WTC11 (cell line): ENCODE measurements at regions not wholly inside any gene's neighbourhood (a gene's known extent, or its start where the extent isn't known, plus 50 kb on each side); places are given as distances from the start of the nearest gene placed in this dataset.

Source experiments
- ATAC-seq: fragments of 200-7000 bp; cut with Tn5 transposase; 2 replicates; pipeline ENCODE4 v1.10.0; 2021; ENCODE audit warnings: mild to moderate bottlenecking, moderate library complexity
- CTCF ChIA-PET: fragments of 300-600 bp; sonication (Branson Sonifier 250); formaldehyde crosslinking; loops from one replicate; lab custom pipeline; 2021; ENCODE audit warnings: antibody characterized with exemption; lab: Charles Lee
- POLR2A ChIA-PET: fragments of 350-600 bp; sonication (Branson Sonifier 250); formaldehyde crosslinking; loops from one replicate; lab custom pipeline; 2021; ENCODE audit warnings: antibody characterized with exemption; lab: Charles Lee
- DNase-seq: peaks from one replicate; pipeline ENCODE4 v3.0.0; 2021; ENCODE audit warnings: low spot score
- H3K27ac Mint-ChIP-seq: 2 replicates; pipeline ENCODE4 v1.8.0; 2021; ENCODE audit warnings: mixed read lengths
- H3K27me3 Mint-ChIP-seq: 2 replicates; pipeline ENCODE4 v1.8.0; 2021; ENCODE audit warnings: low read depth, mild to moderate bottlenecking, moderate library complexity, mixed read lengths
- H3K36me3 Mint-ChIP-seq: 2 replicates; pipeline ENCODE4 v1.8.0; 2021; ENCODE audit warnings: mixed read lengths
- H3K4me1 Mint-ChIP-seq: 2 replicates; pipeline ENCODE4 v1.8.0; 2022; ENCODE audit warnings: mixed read lengths
- H3K4me3 Mint-ChIP-seq: 2 replicates; pipeline ENCODE4 v1.8.0; 2021; ENCODE audit warnings: mild to moderate bottlenecking, moderate library complexity, mixed read lengths
- H3K9me3 Mint-ChIP-seq: 2 replicates; pipeline ENCODE4 v1.8.0; 2021; ENCODE audit warnings: mixed read lengths
- AR ChIP-seq: fragments of 250-450 bp; sonication (Bioruptor Pico); IDR thresholded peaks from 2 replicates; pipeline ENCODE4 v1.9.0; 2021; ENCODE audit warnings: mild to moderate bottlenecking
- CDX4 ChIP-seq: fragments of 250-450 bp; sonication (Bioruptor Pico); IDR thresholded peaks from 2 replicates; pipeline ENCODE4 v1.9.0; 2021; ENCODE audit warnings: moderate library complexity, mild to moderate bottlenecking, inconsistent platforms, borderline replicate concordance
- FOXP4 ChIP-seq: sonication (generic); formaldehyde crosslinking; IDR thresholded peaks from 2 replicates; pipeline ENCODE4 v1.8.0; 2022; ENCODE audit warnings: mild to moderate bottlenecking, missing genetic modification reagents
- HMGA2 ChIP-seq: fragments of 250-450 bp; sonication (Bioruptor Pico); IDR thresholded peaks from 2 replicates; pipeline ENCODE4 v1.4.0; 2021; ENCODE audit warnings: mild to moderate bottlenecking, moderate library complexity
- JUN ChIP-seq: sonication (generic); formaldehyde crosslinking; IDR thresholded peaks from 2 replicates; pipeline ENCODE4 v1.8.0; 2023; ENCODE audit warnings: mild to moderate bottlenecking, missing genetic modification reagents
- KAT7 ChIP-seq: sonication (generic); formaldehyde crosslinking; IDR thresholded peaks from 2 replicates; pipeline ENCODE4 v1.8.1; 2023; ENCODE audit warnings: missing genetic modification reagents, mild to moderate bottlenecking, borderline replicate concordance
- MXD4 ChIP-seq: fragments of 250-450 bp; sonication (Bioruptor Pico); IDR thresholded peaks from 2 replicates; pipeline ENCODE4 v1.8.0; 2021; ENCODE audit warnings: mild to moderate bottlenecking, moderate library complexity, borderline replicate concordance
- NFYB ChIP-seq: sonication (generic); formaldehyde crosslinking; conservative IDR thresholded peaks from 2 replicates; pipeline ENCODE4 v1.8.0; 2022; ENCODE audit warnings: low read depth, missing genetic modification reagents
- NR1H2 ChIP-seq: sonication (generic); formaldehyde crosslinking; IDR thresholded peaks from 2 replicates; pipeline ENCODE4 v1.9.0; 2021; ENCODE audit warnings: mild to moderate bottlenecking, moderate library complexity, missing genetic modification reagents
- OVOL2 ChIP-seq: fragments of 250-450 bp; sonication (Bioruptor Pico); IDR thresholded peaks from 2 replicates; pipeline ENCODE4 v1.9.0; 2021; ENCODE audit warnings: mild to moderate bottlenecking, borderline replicate concordance
- SP1 ChIP-seq: sonication (generic); formaldehyde crosslinking; conservative IDR thresholded peaks from 2 replicates; pipeline ENCODE4 v1.8.1; 2022; ENCODE audit warnings: missing genetic modification reagents
- STAT6 ChIP-seq: sonication (generic); formaldehyde crosslinking; conservative IDR thresholded peaks from 2 replicates; pipeline ENCODE4 v1.8.1; 2023; ENCODE audit warnings: mild to moderate bottlenecking, low read depth, missing genetic modification reagents, moderate library complexity
- TCF7 ChIP-seq: sonication (generic); formaldehyde crosslinking; IDR thresholded peaks from 2 replicates; pipeline ENCODE4 v1.8.0; 2022; ENCODE audit warnings: mild to moderate bottlenecking, low read depth, missing genetic modification reagents, moderate library complexity
- TEAD1 ChIP-seq: sonication (generic); formaldehyde crosslinking; IDR thresholded peaks from 2 replicates; pipeline ENCODE4 v1.8.0; 2022; ENCODE audit warnings: mild to moderate bottlenecking, missing genetic modification reagents
- ZNF317 ChIP-seq: sonication (generic); formaldehyde crosslinking; IDR thresholded peaks from 2 replicates; pipeline ENCODE4 v1.8.1; 2023; ENCODE audit warnings: low read depth, mild to moderate bottlenecking, moderate library complexity, missing genetic modification reagents, borderline replicate concordance
- ZNF423 ChIP-seq: fragments of 250-450 bp; sonication (Bioruptor Pico); IDR thresholded peaks from 2 replicates; pipeline ENCODE4 v2.1.2; 2022; ENCODE audit warnings: mild to moderate bottlenecking, moderate library complexity
- ZNF512 ChIP-seq: sonication (generic); formaldehyde crosslinking; IDR thresholded peaks from 2 replicates; pipeline ENCODE4 v1.8.1; 2022; ENCODE audit warnings: missing genetic modification reagents, borderline replicate concordance
- TF ChIP-seq, protein P1 (sequence below): fragments of 200-600 bp; IDR thresholded peaks from 2 replicates; pipeline ENCODE4 v1.8.0; 2022; ENCODE audit warnings: antibody characterized with exemption
- TF ChIP-seq, protein P2 (sequence below): sonication (generic); formaldehyde crosslinking; IDR thresholded peaks from 2 replicates; pipeline ENCODE4 v1.8.1; 2023; ENCODE audit warnings: mild to moderate bottlenecking, missing genetic modification reagents
- TF ChIP-seq, protein P3 (sequence below): sonication (generic); formaldehyde crosslinking; IDR thresholded peaks from 2 replicates; pipeline ENCODE4 v1.8.1; 2022; ENCODE audit warnings: mild to moderate bottlenecking, moderate library complexity, missing genetic modification reagents

DNA sequence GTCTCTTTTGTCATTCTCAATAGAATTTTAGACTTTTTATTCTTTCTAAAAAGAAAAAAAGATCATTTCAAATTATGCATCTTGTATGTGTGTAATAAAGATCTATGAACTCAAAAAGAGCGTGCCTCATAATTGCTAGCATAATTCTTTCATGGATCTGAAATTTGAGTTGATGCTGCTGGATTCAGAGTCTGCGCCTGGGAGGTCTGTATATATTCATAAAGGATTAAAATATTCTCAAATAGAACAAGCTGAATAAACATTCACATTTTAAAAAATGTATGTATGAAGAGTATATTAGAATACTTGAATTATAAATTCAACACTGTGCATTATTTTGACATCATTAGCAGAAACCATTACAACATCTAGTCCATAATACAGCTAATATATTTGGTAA lies 297.8 kb upstream of the GRAMD2B start:
- Mint-ChIP-seq H3K27me3 (no peaks in the 10 kb centered on the region), H3K4me3 (no peak overlapping the region), H3K9me3 (no peaks in the 10 kb centered on the region), H3K4me1 (peaks cover 65% of the 10 kb centered on the region), H3K36me3 (no peaks in the 10 kb centered on the region), H3K27ac (no peak overlapping the region)
- ATAC-seq, result no peak
- no peak for TF ChIP-seq FOXP4 (CRISPR knock-in tag)
- TF ChIP-seq TCF7 (CRISPR knock-in tag), result no peak
- TF ChIP-seq MXD4 (CRISPR knock-in tag), result no peak
- ChIA-PET CTCF (no interaction called here), POLR2A (no interaction called here)
- no peak for DNase-seq

DNA sequence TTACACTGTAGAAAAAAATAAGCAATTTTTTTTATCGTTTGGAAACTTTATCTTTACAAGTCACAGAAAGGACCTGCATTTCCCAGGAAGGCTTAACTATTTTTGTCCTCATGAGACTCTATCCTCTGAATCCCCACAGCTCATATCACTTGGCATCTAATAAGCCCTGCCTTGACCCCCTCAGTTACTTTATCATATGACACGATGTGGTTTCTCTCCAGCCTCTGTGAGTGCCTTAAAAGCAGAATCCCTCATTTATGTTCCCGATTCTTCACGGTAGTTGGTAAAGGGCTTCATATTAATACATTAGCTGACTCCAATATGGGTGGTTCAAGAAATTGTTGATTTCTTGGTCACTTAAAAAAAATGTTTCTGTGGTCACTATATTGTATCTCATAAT lies 296.6 kb upstream of the GRAMD2B start:
- POLR2A ChIA-PET, result no interaction called here
- Mint-ChIP-seq H3K4me1 (peaks cover 65% of the 10 kb centered on the region), H3K4me3 (no peak overlapping the region), H3K36me3 (no peaks in the 10 kb centered on the region), H3K9me3 (no peaks in the 10 kb centered on the region), H3K27me3 (no peaks in the 10 kb centered on the region), H3K27ac (no peak overlapping the region)
- no peak for DNase-seq
- CTCF ChIA-PET, result no interaction called here
- TF ChIP-seq JUN (CRISPR knock-in tag), result no peak
- no peak for TF ChIP-seq ZNF512 (CRISPR knock-in tag)
- no peak for TF ChIP-seq TEAD1 (CRISPR knock-in tag)
- TF ChIP-seq, protein P1, sequence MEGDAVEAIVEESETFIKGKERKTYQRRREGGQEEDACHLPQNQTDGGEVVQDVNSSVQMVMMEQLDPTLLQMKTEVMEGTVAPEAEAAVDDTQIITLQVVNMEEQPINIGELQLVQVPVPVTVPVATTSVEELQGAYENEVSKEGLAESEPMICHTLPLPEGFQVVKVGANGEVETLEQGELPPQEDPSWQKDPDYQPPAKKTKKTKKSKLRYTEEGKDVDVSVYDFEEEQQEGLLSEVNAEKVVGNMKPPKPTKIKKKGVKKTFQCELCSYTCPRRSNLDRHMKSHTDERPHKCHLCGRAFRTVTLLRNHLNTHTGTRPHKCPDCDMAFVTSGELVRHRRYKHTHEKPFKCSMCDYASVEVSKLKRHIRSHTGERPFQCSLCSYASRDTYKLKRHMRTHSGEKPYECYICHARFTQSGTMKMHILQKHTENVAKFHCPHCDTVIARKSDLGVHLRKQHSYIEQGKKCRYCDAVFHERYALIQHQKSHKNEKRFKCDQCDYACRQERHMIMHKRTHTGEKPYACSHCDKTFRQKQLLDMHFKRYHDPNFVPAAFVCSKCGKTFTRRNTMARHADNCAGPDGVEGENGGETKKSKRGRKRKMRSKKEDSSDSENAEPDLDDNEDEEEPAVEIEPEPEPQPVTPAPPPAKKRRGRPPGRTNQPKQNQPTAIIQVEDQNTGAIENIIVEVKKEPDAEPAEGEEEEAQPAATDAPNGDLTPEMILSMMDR, result no peak
- no peak for TF ChIP-seq SP1 (CRISPR knock-in tag)
- TF ChIP-seq AR, result no peak
- TF ChIP-seq ZNF423 (CRISPR knock-in tag), result no peak
- TF ChIP-seq KAT7 (CRISPR knock-in tag), result no peak
- TF ChIP-seq, protein P2, sequence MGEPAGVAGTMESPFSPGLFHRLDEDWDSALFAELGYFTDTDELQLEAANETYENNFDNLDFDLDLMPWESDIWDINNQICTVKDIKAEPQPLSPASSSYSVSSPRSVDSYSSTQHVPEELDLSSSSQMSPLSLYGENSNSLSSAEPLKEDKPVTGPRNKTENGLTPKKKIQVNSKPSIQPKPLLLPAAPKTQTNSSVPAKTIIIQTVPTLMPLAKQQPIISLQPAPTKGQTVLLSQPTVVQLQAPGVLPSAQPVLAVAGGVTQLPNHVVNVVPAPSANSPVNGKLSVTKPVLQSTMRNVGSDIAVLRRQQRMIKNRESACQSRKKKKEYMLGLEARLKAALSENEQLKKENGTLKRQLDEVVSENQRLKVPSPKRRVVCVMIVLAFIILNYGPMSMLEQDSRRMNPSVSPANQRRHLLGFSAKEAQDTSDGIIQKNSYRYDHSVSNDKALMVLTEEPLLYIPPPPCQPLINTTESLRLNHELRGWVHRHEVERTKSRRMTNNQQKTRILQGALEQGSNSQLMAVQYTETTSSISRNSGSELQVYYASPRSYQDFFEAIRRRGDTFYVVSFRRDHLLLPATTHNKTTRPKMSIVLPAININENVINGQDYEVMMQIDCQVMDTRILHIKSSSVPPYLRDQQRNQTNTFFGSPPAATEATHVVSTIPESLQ (CRISPR knock-in tag), result no peak
- no peak for TF ChIP-seq ZNF317 (CRISPR knock-in tag)
- no peak for TF ChIP-seq NR1H2 (CRISPR knock-in tag)
- TF ChIP-seq OVOL2, result no peak
- TF ChIP-seq CDX4 (CRISPR knock-in tag), result no peak
- TF ChIP-seq STAT6 (CRISPR knock-in tag), result no peak
- TF ChIP-seq, protein P3, sequence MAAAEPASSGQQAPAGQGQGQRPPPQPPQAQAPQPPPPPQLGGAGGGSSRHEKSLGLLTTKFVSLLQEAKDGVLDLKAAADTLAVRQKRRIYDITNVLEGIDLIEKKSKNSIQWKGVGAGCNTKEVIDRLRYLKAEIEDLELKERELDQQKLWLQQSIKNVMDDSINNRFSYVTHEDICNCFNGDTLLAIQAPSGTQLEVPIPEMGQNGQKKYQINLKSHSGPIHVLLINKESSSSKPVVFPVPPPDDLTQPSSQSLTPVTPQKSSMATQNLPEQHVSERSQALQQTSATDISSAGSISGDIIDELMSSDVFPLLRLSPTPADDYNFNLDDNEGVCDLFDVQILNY, result no peak
- TF ChIP-seq HMGA2 (CRISPR knock-in tag), result no peak
- no peak for TF ChIP-seq NFYB (CRISPR knock-in tag)
- ATAC-seq, result no peak
